ENCODE measurements at regions not wholly inside any gene's neighbourhood (a gene's known extent, or its start where the extent isn't known, plus 50 kb on each side); places are given as distances from the start of the nearest gene placed in this dataset.

GRCh38 chr13:29969286-29969685 is 118.9 kb upstream of the UBL3 start:
- H3K27ac Mint-ChIP-seq (ENCODE audit: low read depth, unreplicated experiment): no peak overlapping the region
- peak; percentile 14 for DNase-seq (ENCODE audit: unreplicated experiment)
- H3K36me3 Mint-ChIP-seq (ENCODE audit: insufficient read depth, unreplicated experiment): no peaks in the 10 kb centered on the region
- no peak for TF ChIP-seq CTCF (IDR thresholded peaks at IDR 0.05; ENCODE audit: unreplicated experiment)
- ChIA-PET CTCF (no interaction called here), POLR2A (no interaction called here)
- no peak overlapping the region for H3K4me3 Mint-ChIP-seq (ENCODE audit: unreplicated experiment)
- no peaks in the 10 kb centered on the region for H3K27me3 Mint-ChIP-seq (ENCODE audit: insufficient read depth, unreplicated experiment)
- H3K4me1 Mint-ChIP-seq (ENCODE audit: insufficient read depth, unreplicated experiment): no peaks in the 10 kb centered on the region
- BruUV-seq (replicated peaks): no TSS peak
- H3K9me3 Mint-ChIP-seq (ENCODE audit: unreplicated experiment): peaks cover 13% of the 10 kb centered on the region
- intact Hi-C loops (cut with micrococcal nuclease): no loop called here

GRCh38 chr13:29964181-29964845 is 113.9 kb upstream of the UBL3 start:
- ChIA-PET POLR2A (no interaction called here), CTCF (interaction anchor here (0.6 to 1.2 kb wide), 2 partner anchors 115 to 256 kb away, joined by 4 to 5 read pairs; no protein-coding TSS in a partner anchor)
- Mint-ChIP-seq H3K36me3 (ENCODE audit: insufficient read depth, unreplicated experiment) (no peaks in the 10 kb centered on the region), H3K4me1 (ENCODE audit: insufficient read depth, unreplicated experiment) (no peaks in the 10 kb centered on the region), H3K9me3 (ENCODE audit: unreplicated experiment) (peaks cover 13% of the 10 kb centered on the region), H3K4me3 (ENCODE audit: unreplicated experiment) (no peak overlapping the region), H3K27me3 (ENCODE audit: insufficient read depth, unreplicated experiment) (no peaks in the 10 kb centered on the region), H3K27ac (ENCODE audit: low read depth, unreplicated experiment) (no peak overlapping the region)
- no peak for TF ChIP-seq CTCF (IDR thresholded peaks at IDR 0.05; ENCODE audit: unreplicated experiment)
- intact Hi-C loops (cut with micrococcal nuclease): no loop called here
- DNase-seq (ENCODE audit: unreplicated experiment): no peak
- no TSS peak for BruUV-seq (replicated peaks)

GRCh38 chr13:29963089-29963488 is 112.7 kb upstream of the UBL3 start:
- Mint-ChIP-seq H3K4me1 (ENCODE audit: insufficient read depth, unreplicated experiment) (no peaks in the 10 kb centered on the region), H3K27ac (ENCODE audit: low read depth, unreplicated experiment) (no peak overlapping the region), H3K27me3 (ENCODE audit: insufficient read depth, unreplicated experiment) (peaks cover 5% of the 10 kb centered on the region), H3K4me3 (ENCODE audit: unreplicated experiment) (no peak overlapping the region), H3K9me3 (ENCODE audit: unreplicated experiment) (peaks cover 9% of the 10 kb centered on the region), H3K36me3 (ENCODE audit: insufficient read depth, unreplicated experiment) (no peaks in the 10 kb centered on the region)
- POLR2A ChIA-PET: no interaction called here
- intact Hi-C loops (cut with micrococcal nuclease): no loop called here
- BruUV-seq (replicated peaks): no TSS peak
- TF ChIP-seq CTCF (IDR thresholded peaks at IDR 0.05; ENCODE audit: unreplicated experiment): no peak
- no peak for DNase-seq (ENCODE audit: unreplicated experiment)
- CTCF ChIA-PET: no interaction called here

GRCh38 chr13:29961036-29961670 is 110.7 kb upstream of the UBL3 start:
- Mint-ChIP-seq H3K36me3 (ENCODE audit: insufficient read depth, unreplicated experiment) (no peaks in the 10 kb centered on the region), H3K4me1 (ENCODE audit: insufficient read depth, unreplicated experiment) (no peaks in the 10 kb centered on the region), H3K27ac (ENCODE audit: low read depth, unreplicated experiment) (no peak overlapping the region), H3K4me3 (ENCODE audit: unreplicated experiment) (no peak overlapping the region), H3K27me3 (ENCODE audit: insufficient read depth, unreplicated experiment) (peaks cover 25% of the 10 kb centered on the region), H3K9me3 (ENCODE audit: unreplicated experiment) (no peaks in the 10 kb centered on the region)
- no peak for DNase-seq (ENCODE audit: unreplicated experiment)
- intact Hi-C loops (cut with micrococcal nuclease): no loop called here
- no TSS peak for BruUV-seq (replicated peaks)
- no peak for TF ChIP-seq CTCF (IDR thresholded peaks at IDR 0.05; ENCODE audit: unreplicated experiment)
- CTCF ChIA-PET: no interaction called here
- POLR2A ChIA-PET: interaction anchor here (0.8 kb wide), 1 partner anchor 106 kb away, joined by 4 read pairs; no protein-coding TSS in a partner anchor

Data from MCF 10A (cell line).